Hepatocyte (in vitro differentiated cells): ENCODE measurements at regions not wholly inside any gene's neighbourhood (a gene's known extent, or its start where the extent isn't known, plus 50 kb on each side); places are given as distances from the start of the nearest gene placed in this dataset.

ENCODE experiments used
- CTCF ChIP-seq: fragments of 200-600 bp; sonication (generic); IDR thresholded peaks from 2 replicates; pipeline ENCODE4 v1.5.1; 2016; ENCODE audit warnings: antibody characterized with exemption, mild to moderate bottlenecking; ENCODE audit not compliant: poor library complexity
- EZH2 ChIP-seq: fragments of 200-600 bp; sonication (generic); IDR thresholded peaks from 2 replicates; pipeline ENCODE4 v1.6.1; 2016; ENCODE audit warnings: antibody characterized with exemption, mild to moderate bottlenecking, borderline replicate concordance
- EZH2phosphoT487 ChIP-seq: fragments of 200-600 bp; sonication (generic); IDR thresholded peaks from one replicate; pipeline ENCODE4 v1.6.1; 2018; ENCODE audit warnings: antibody characterized with exemption, mild to moderate bottlenecking, low read depth, moderate library complexity; ENCODE audit not compliant: unreplicated experiment, severe bottlenecking

- TF ChIP-seq CTCF: no peak
- no peak for TF ChIP-seq EZH2
- no peak for TF ChIP-seq EZH2phosphoT487
These were observed 291.4 kb downstream of the PCNX1 start for GRCh38 chr14:71198687-71199086.
